Right lobe of liver (tissue), 4 donors: ENCODE measurements at regions not wholly inside any gene's neighbourhood (a gene's known extent, or its start where the extent isn't known, plus 50 kb on each side); places are given as distances from the start of the nearest gene placed in this dataset.

Experiments used
- POLR2A ChIP-seq: fragments of 450-650 bp; IDR thresholded peaks from one replicate; pipeline ENCODE4 v1.6.1; 2017; ENCODE audit warnings: antibody characterized with exemption, mild to moderate bottlenecking
- TF ChIP-seq, protein P1 (sequence below), 4 donors: fragments of 200-600 bp in 3 of 4; fragments of 450-650 bp in 1 of 4; IDR thresholded peaks; one replicate each; pipeline versions ENCODE4 v1.5.1 to v1.8.0; 2016 to 2022; ENCODE audit warnings: antibody characterized with exemption in 4 of 4, mild to moderate bottlenecking in 2 of 4
- donor health status: DM: no; HTN: no; CAD: no.
- donor health status: DM: no; HTN: no; CAD: no.
- donor health status: DM: no; HTN: yes; CAD: no.

DNA sequence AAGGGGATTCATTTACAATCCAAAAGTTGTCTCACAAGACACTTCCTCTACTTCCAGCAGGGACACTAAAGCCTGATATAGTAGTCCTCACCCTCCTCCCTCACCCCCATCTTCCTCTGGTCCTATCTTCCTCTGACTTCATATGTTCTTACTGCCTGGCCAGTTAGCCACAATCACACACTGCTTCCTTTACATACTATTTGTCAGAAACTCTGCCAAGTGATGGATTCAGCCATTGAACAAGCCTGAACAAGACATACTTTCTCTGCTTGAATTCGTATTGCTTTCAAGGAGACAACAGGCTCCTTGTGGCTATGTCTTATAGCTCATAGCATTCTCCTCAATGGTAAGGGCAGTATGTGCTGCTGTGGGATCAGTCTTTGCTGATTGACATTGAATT, 672.2 kb downstream of the BCL11A start:
- TF ChIP-seq POLR2A, result no peak
- TF ChIP-seq, protein P1, sequence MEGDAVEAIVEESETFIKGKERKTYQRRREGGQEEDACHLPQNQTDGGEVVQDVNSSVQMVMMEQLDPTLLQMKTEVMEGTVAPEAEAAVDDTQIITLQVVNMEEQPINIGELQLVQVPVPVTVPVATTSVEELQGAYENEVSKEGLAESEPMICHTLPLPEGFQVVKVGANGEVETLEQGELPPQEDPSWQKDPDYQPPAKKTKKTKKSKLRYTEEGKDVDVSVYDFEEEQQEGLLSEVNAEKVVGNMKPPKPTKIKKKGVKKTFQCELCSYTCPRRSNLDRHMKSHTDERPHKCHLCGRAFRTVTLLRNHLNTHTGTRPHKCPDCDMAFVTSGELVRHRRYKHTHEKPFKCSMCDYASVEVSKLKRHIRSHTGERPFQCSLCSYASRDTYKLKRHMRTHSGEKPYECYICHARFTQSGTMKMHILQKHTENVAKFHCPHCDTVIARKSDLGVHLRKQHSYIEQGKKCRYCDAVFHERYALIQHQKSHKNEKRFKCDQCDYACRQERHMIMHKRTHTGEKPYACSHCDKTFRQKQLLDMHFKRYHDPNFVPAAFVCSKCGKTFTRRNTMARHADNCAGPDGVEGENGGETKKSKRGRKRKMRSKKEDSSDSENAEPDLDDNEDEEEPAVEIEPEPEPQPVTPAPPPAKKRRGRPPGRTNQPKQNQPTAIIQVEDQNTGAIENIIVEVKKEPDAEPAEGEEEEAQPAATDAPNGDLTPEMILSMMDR (IDR thresholded peaks at IDR 0.05), result no peak
